Rectal smooth muscle tissue (tissue), 1 donor: ENCODE measurements at regions not wholly inside any gene's neighbourhood (a gene's known extent, or its start where the extent isn't known, plus 50 kb on each side); places are given as distances from the start of the nearest gene placed in this dataset.

ENCODE experiments used
- H3K27ac ChIP-seq: one replicate; pipeline ENCODE4 v1.7.0; 2013; ENCODE audit warnings: low read depth, low read length, inconsistent platforms
- H3K27me3 ChIP-seq: one replicate; pipeline ENCODE4 v1.7.0; 2013; ENCODE audit warnings: low read length; ENCODE audit not compliant: control insufficient read depth, insufficient read depth
- H3K36me3 ChIP-seq: one replicate; pipeline ENCODE4 v1.7.0; 2013; ENCODE audit warnings: low read length; ENCODE audit not compliant: control insufficient read depth, insufficient read depth
- H3K4me1 ChIP-seq: one replicate; pipeline ENCODE4 v1.7.0; 2013; ENCODE audit warnings: low read length; ENCODE audit not compliant: control insufficient read depth, insufficient read depth
- H3K4me3 ChIP-seq: one replicate; pipeline ENCODE4 v1.7.0; 2013; ENCODE audit warnings: low read length
- H3K9ac ChIP-seq: one replicate; pipeline ENCODE4 v1.7.0; 2013; ENCODE audit warnings: low read length

GRCh38 chr14:29274890-29275596, 508.5 kb downstream of the FOXG1 start:
- H3K36me3 ChIP-seq: no peaks in the 10 kb centered on the region
- no peak overlapping the region for H3K27ac ChIP-seq
- H3K4me3 ChIP-seq: no peak overlapping the region
- H3K4me1 ChIP-seq: no peaks in the 10 kb centered on the region
- H3K27me3 ChIP-seq: no peaks in the 10 kb centered on the region
- H3K9ac ChIP-seq: no peak overlapping the region

GRCh38 chr14:29278301-29279263, 512.0 kb downstream of the FOXG1 start:
- no peak overlapping the region for H3K9ac ChIP-seq
- no peak overlapping the region for H3K4me3 ChIP-seq
- H3K27me3 ChIP-seq: no peaks in the 10 kb centered on the region
- H3K27ac ChIP-seq: no peak overlapping the region
- H3K36me3 ChIP-seq: no peaks in the 10 kb centered on the region
- H3K4me1 ChIP-seq: no peaks in the 10 kb centered on the region

DNA sequence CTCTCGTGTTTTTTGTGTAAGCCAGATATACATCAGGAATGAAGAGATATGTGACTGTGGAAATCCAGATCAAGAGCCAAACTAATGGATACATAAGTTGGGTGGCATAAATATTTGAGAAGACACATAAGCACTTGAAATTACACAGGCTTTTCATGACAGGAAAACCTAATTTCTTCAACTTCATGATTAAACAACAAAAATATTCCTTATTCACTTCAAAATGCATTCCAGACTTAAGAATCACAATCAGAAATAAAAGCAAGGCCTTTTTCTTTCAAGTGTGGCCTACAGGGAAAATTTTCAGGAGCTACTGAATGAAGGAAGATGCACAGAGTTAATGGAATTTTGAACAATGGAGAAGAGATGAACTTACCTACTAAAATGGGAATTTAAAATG, 515.6 kb downstream of the FOXG1 start:
- Histone ChIP-seq H3K4me3 (no peak overlapping the region), H3K27me3 (no peaks in the 10 kb centered on the region), H3K36me3 (no peaks in the 10 kb centered on the region), H3K4me1 (no peaks in the 10 kb centered on the region), H3K9ac (no peak overlapping the region), H3K27ac (no peak overlapping the region)

DNA sequence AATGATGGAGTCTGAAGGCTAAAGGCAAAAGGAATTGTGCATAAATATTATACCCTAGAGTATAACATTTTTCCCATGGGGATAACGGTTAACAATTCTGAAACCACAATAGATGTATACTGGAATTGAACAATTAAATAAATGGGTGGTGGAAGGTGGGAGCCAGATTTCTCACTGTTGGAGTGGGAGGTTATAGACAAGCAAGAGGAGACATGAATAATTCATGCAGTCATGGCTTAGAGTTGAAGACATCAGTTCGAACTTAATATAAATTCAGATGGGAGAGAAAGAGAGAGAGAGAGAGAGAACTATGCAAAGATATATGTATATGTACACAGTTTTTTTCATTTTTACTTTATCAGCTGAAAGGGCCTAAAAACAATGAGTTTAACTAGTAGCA, 523.9 kb downstream of the FOXG1 start:
- Histone ChIP-seq H3K36me3 (no peaks in the 10 kb centered on the region), H3K27me3 (no peaks in the 10 kb centered on the region), H3K9ac (no peak overlapping the region), H3K4me3 (no peak overlapping the region), H3K27ac (no peak overlapping the region), H3K4me1 (no peaks in the 10 kb centered on the region)

- no peaks in the 10 kb centered on the region for H3K4me1 ChIP-seq
- H3K4me3 ChIP-seq: no peak overlapping the region
- H3K27ac ChIP-seq: no peak overlapping the region
- H3K36me3 ChIP-seq: no peaks in the 10 kb centered on the region
- H3K27me3 ChIP-seq: no peaks in the 10 kb centered on the region
- no peak overlapping the region for H3K9ac ChIP-seq
Observed at GRCh38 chr14:29299372-29299771, 532.8 kb downstream of the FOXG1 start.

DNA sequence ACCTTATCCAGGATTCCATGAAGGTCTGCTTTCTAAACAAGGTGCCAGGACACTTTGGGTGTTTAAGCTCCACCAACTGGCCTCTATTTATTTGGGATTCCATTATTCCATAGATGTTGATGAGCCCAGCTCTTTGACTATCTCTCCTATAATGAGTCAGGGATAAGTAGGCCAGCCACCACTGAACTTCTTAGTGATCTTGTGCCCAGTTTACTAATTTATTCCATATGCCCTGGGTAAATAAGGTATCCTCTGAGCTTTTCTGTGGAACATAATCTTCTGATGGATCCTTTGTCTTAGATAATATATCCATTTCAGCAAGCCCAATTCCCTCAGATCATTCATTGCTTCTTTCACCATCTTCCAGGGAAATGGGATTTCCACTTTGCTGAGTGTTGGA, 535.0 kb downstream of the FOXG1 start:
- Histone ChIP-seq H3K4me1 (no peaks in the 10 kb centered on the region), H3K9ac (no peak overlapping the region), H3K4me3 (no peak overlapping the region), H3K36me3 (no peaks in the 10 kb centered on the region), H3K27me3 (no peaks in the 10 kb centered on the region), H3K27ac (no peak overlapping the region)

DNA sequence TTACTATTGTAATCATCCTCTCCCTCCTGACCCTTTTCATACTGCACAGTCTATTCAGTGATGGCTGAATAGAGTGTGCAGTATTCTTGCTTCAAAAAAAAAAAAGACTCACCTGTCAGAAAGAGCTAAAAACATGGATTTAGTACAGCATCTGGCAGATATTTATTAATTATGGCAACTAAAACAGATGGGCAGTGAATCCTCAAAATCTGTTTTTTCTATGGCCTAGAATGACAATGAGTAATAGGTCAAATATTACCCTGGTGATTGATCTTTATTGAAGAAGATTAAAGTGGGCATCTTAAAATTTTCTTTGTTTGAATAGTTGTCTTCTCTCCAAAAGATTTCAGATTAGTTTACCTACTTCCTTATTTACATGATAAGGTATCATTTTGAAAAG, 543.6 kb downstream of the FOXG1 start:
- no peak overlapping the region for H3K9ac ChIP-seq
- H3K4me1 ChIP-seq: no peaks in the 10 kb centered on the region
- no peak overlapping the region for H3K27ac ChIP-seq

DNA sequence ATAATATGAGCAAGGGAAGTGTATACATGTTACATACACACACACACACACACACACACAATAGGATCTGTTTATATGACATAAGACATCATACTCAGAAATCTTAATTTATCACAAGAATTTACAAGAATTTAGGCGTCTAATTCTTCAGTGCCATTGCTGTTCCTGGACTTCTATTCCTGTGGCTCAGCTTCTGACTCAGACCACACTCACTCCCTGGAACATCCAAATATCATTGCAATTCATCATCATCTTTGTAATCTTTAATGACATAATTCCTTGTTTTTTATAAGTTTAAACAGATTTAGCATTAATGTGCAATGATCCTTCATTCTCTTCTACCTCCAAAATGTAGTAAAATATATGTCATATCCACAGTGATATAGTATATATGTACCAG, 544.2 kb downstream of the FOXG1 start:
- no peak overlapping the region for H3K4me3 ChIP-seq
- no peaks in the 10 kb centered on the region for H3K27me3 ChIP-seq
- no peak overlapping the region for H3K9ac ChIP-seq
- H3K4me1 ChIP-seq: no peaks in the 10 kb centered on the region
- H3K27ac ChIP-seq: no peak overlapping the region
- H3K36me3 ChIP-seq: no peaks in the 10 kb centered on the region

More for the DNA sequence above, 543.6 kb downstream of the FOXG1 start:
- no peak overlapping the region for H3K4me3 ChIP-seq
- H3K27me3 ChIP-seq: no peaks in the 10 kb centered on the region
- no peaks in the 10 kb centered on the region for H3K36me3 ChIP-seq

GRCh38 chr14:29311983-29312382, 545.4 kb downstream of the FOXG1 start:
- H3K9ac ChIP-seq: no peak overlapping the region

DNA sequence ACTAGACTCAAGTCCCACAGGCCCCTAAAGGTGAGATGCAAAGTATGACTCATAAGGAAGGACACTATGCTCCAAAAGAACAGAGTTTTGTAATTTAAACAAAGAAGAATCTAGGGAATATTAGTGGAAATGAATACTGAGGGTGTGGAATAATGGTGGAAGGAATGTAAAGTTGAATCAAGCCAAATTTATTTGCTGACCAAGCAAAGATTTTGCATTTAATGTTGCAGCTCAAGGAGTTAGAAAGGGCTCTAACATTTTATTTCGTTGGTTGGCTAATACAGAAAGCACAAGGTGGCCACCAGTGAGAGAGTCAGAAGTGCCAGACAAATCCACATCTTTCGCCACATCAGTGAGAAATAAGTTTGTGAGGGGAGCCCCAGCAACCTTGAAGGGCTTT, 550.3 kb downstream of the FOXG1 start:
- no peaks in the 10 kb centered on the region for H3K4me1 ChIP-seq

More at GRCh38 chr14:29311983-29312382, 545.4 kb downstream of the FOXG1 start:
- Histone ChIP-seq H3K27ac (no peak overlapping the region), H3K36me3 (no peaks in the 10 kb centered on the region), H3K4me1 (no peaks in the 10 kb centered on the region), H3K4me3 (no peak overlapping the region), H3K27me3 (no peaks in the 10 kb centered on the region)

GRCh38 chr14:29317423-29317822, 550.8 kb downstream of the FOXG1 start:
- Histone ChIP-seq H3K4me3 (no peak overlapping the region), H3K27me3 (no peaks in the 10 kb centered on the region), H3K36me3 (no peaks in the 10 kb centered on the region), H3K27ac (no peak overlapping the region), H3K4me1 (no peaks in the 10 kb centered on the region), H3K9ac (no peak overlapping the region)

More for the DNA sequence above, 550.3 kb downstream of the FOXG1 start:
- Histone ChIP-seq H3K27ac (no peak overlapping the region), H3K9ac (no peak overlapping the region), H3K36me3 (no peaks in the 10 kb centered on the region), H3K4me3 (no peak overlapping the region), H3K27me3 (no peaks in the 10 kb centered on the region)

DNA sequence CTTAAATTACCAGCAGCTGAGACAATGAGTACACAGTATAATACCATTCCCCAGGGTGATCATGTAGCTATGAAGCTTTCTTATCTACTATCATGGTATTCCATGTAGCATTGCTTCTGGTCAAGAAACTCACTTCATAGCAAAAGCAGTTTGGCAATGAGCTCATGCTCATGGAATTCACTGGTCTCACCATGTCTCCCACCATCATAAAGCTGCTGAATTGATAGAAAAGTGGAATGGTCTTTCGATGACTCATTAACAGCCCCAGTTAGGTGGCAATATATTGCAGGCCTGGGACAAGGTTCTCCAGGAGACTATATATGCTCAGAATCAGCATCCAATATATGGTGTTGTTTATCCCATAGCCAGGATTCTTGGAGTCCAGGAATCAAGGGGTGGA, 553.7 kb downstream of the FOXG1 start:
- Histone ChIP-seq H3K36me3 (no peaks in the 10 kb centered on the region), H3K27me3 (no peaks in the 10 kb centered on the region), H3K4me1 (no peaks in the 10 kb centered on the region), H3K27ac (no peak overlapping the region), H3K4me3 (no peak overlapping the region), H3K9ac (no peak overlapping the region)
